ENCODE measurements at regions not wholly inside any gene's neighbourhood (a gene's known extent, or its start where the extent isn't known, plus 50 kb on each side); places are given as distances from the start of the nearest gene placed in this dataset.
A peak's percentile ranks its signal among the peaks of the same experiment; 100 is the strongest.
"Not testable (repeated sequence)": the region's sequence is repeated elsewhere in the genome, so short reads cannot be mapped to it uniquely, and the experiment has no call there.

GRCh38 chr22:44620841-44621257 is 81.2 kb upstream of the PRR5 start:
- no peak for DNase-seq (ENCODE audit: low spot score)
- TF ChIP-seq CTCF (IDR thresholded peaks at IDR 0.05), result no peak
- H3K27me3 ChIP-seq (replicated peaks; ENCODE audit: insufficient read depth), result no peaks in the 10 kb centered on the region

GRCh38 chr22:44620129-44620840 is 81.7 kb upstream of the PRR5 start:
- Histone ChIP-seq H3K4me1 (ENCODE audit: control insufficient read depth in 1 of 2, low read depth in 2 of 2) (no peaks in the 10 kb centered on the region), H3K9me3 (no peaks in the 10 kb centered on the region), H3K27ac (no peak overlapping the region), H3K4me3 (peak overlapping the region; percentile 25), H3K36me3 (no peaks in the 10 kb centered on the region), H3K27me3 (replicated peaks; ENCODE audit: insufficient read depth) (no peaks in the 10 kb centered on the region)
- DNase-seq (ENCODE audit: low spot score), result peak; percentile 14
- ATAC-seq (ENCODE audit: insufficient number of reproducible peaks, low FRiP score, low read depth), result no peak
- TF ChIP-seq CTCF (IDR thresholded peaks at IDR 0.05), result no peak

More at GRCh38 chr22:44620841-44621257, 81.2 kb upstream of the PRR5 start:
- Histone ChIP-seq H3K27ac (no peak overlapping the region), H3K4me1 (ENCODE audit: control insufficient read depth in 1 of 2, low read depth in 2 of 2) (no peaks in the 10 kb centered on the region), H3K4me3 (no peak overlapping the region), H3K36me3 (no peaks in the 10 kb centered on the region), H3K9me3 (no peaks in the 10 kb centered on the region)
- no peak for ATAC-seq (ENCODE audit: insufficient number of reproducible peaks, low FRiP score, low read depth)

- not testable (repeated sequence) for H3K27ac ChIP-seq; H3K27me3 ChIP-seq (replicated peaks; ENCODE audit: insufficient read depth)
Observed at GRCh38 chr22:44619560-44620128, 82.4 kb upstream of the PRR5 start.

DNA sequence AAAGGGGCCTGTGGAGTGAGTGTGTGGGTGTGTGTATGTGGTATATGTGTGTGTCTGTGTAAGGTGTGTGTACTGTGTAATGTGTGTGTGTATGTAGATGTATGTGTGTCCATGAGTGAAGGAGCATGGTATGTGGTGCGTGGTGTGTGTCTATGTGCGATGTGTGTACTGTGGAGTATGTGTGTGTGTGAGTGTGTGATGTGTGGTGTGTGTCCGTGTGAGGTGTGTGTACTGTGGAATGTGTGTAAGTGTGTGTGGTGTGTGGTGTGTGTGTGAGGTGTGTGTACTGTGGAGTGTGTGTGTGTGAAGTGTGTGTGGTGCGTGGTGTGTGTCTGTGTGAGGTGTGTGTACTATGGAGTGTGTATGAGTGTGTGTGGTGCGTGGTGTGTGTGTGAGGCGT is 83.1 kb upstream of the PRR5 start:
- not testable (repeated sequence) for H3K36me3 ChIP-seq; H3K4me1 ChIP-seq (ENCODE audit: control insufficient read depth in 1 of 2, low read depth in 2 of 2); H3K27ac ChIP-seq; DNase-seq (ENCODE audit: low spot score); H3K27me3 ChIP-seq (replicated peaks; ENCODE audit: insufficient read depth); ATAC-seq (ENCODE audit: insufficient number of reproducible peaks, low FRiP score, low read depth); H3K9me3 ChIP-seq; H3K4me3 ChIP-seq

More at GRCh38 chr22:44619560-44620128, 82.4 kb upstream of the PRR5 start:
- H3K4me1 ChIP-seq (ENCODE audit: control insufficient read depth in 1 of 2, low read depth in 2 of 2); ATAC-seq (ENCODE audit: insufficient number of reproducible peaks, low FRiP score, low read depth); H3K9me3 ChIP-seq; H3K36me3 ChIP-seq; DNase-seq (ENCODE audit: low spot score): not testable (repeated sequence)
- H3K4me3 ChIP-seq, result peak overlapping the region; percentile 25

- DNase-seq (ENCODE audit: low spot score) (no peak), ATAC-seq (ENCODE audit: insufficient number of reproducible peaks, low FRiP score, low read depth) (no peak)
- H3K27me3 ChIP-seq (replicated peaks; ENCODE audit: insufficient read depth), result no peaks in the 10 kb centered on the region
Observed at GRCh38 chr22:44618400-44618799, 83.6 kb upstream of the PRR5 start.

More at GRCh38 chr22:44618400-44618799, 83.6 kb upstream of the PRR5 start:
- Histone ChIP-seq H3K27ac (no peak overlapping the region), H3K4me3 (no peak overlapping the region), H3K4me1 (ENCODE audit: control insufficient read depth in 1 of 2, low read depth in 2 of 2) (no peaks in the 10 kb centered on the region), H3K36me3 (no peaks in the 10 kb centered on the region), H3K9me3 (no peaks in the 10 kb centered on the region)
- TF ChIP-seq CTCF (IDR thresholded peaks at IDR 0.05), result no peak
